ENCODE measurements at regions not wholly inside any gene's neighbourhood (a gene's known extent, or its start where the extent isn't known, plus 50 kb on each side); places are given as distances from the start of the nearest gene placed in this dataset.

DNA sequence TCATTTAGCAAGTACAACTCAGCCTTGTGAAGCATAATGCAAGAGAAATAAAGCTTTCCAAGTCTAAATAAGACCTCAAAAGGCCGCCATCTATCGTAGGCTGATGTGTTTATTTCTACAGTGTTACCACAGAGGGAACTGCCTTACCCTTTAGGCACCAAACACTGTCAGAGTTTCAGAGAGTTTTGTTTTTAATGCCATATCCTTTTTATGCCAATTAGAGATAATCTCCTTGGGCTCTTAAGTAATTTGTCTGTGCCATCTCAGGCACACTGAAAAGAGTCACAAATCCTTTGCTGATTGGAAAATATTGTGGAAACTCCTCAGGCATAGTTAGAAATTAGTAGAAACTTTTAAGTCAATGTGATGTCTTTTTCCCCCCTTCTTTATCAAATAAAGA lies 797.1 kb downstream of the SLC4A3 start:
- 22 to 66% (median 53%) methylated on average over 2 of the region's 2 CpGs for WGBS, 5 donors
- TF ChIP-seq EP300 (IDR thresholded peaks at IDR 0.05), result no peak
- TF ChIP-seq POLR2AphosphoS5 (IDR thresholded peaks at IDR 0.05), result no peak
- TF ChIP-seq POLR2A (IDR thresholded peaks at IDR 0.05), result no peak
- TF ChIP-seq, protein P1, sequence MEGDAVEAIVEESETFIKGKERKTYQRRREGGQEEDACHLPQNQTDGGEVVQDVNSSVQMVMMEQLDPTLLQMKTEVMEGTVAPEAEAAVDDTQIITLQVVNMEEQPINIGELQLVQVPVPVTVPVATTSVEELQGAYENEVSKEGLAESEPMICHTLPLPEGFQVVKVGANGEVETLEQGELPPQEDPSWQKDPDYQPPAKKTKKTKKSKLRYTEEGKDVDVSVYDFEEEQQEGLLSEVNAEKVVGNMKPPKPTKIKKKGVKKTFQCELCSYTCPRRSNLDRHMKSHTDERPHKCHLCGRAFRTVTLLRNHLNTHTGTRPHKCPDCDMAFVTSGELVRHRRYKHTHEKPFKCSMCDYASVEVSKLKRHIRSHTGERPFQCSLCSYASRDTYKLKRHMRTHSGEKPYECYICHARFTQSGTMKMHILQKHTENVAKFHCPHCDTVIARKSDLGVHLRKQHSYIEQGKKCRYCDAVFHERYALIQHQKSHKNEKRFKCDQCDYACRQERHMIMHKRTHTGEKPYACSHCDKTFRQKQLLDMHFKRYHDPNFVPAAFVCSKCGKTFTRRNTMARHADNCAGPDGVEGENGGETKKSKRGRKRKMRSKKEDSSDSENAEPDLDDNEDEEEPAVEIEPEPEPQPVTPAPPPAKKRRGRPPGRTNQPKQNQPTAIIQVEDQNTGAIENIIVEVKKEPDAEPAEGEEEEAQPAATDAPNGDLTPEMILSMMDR (IDR thresholded peaks at IDR 0.05), result no peak

DNA sequence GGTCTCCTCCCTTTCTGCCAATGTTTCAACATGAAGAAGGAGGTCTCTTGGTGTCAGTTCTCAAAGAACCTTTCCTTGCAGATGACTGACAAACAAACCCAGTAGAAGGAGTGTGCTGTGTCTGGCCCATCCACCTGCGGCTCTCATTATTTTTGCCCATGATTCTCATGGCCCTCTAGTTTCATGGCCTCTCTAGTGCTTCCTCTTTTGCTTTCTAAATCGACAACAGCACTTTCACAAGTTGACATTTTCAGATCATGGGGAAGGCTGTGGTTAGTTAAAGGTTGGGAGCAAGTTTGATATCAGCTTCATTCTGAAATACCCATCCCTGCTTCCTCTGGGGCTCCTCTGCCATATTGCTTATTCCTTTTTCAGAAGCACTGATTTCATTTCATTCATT lies 805.2 kb downstream of the SLC4A3 start:
- TF ChIP-seq EP300 (IDR thresholded peaks at IDR 0.05) (no peak), POLR2AphosphoS5 (IDR thresholded peaks at IDR 0.05) (no peak), POLR2A (IDR thresholded peaks at IDR 0.05) (no peak)
- TF ChIP-seq, protein P1 (IDR thresholded peaks at IDR 0.05), result no peak
- no peaks in the 10 kb centered on the region for H3K4me1 ChIP-seq
- 73 to 79% (median 77%) methylated on average over 2 of the region's 2 CpGs for WGBS, 5 donors
- no peak overlapping the region for H3K27ac ChIP-seq
- intact Hi-C loops (cut with DNase I; ENCODE audit: low total_unique reads), result no loop called here
- no peaks in the 10 kb centered on the region for H3K27me3 ChIP-seq
- no peak overlapping the region for H3K4me3 ChIP-seq
- no peaks in the 10 kb centered on the region for H3K9me3 ChIP-seq
- no peak for DNase-seq
- H3K36me3 ChIP-seq, result no peaks in the 10 kb centered on the region

More for the DNA sequence above, 797.1 kb downstream of the SLC4A3 start:
- Histone ChIP-seq H3K4me3 (no peak overlapping the region), H3K4me1 (no peaks in the 10 kb centered on the region), H3K9me3 (peaks cover 0 to 4% (median 0%) of the 10 kb centered on the region in 4 donors), H3K27me3 (no peaks in the 10 kb centered on the region), H3K36me3 (no peaks in the 10 kb centered on the region), H3K27ac (no peak overlapping the region)
- DNase-seq, result no peak
- intact Hi-C loops (cut with DNase I; ENCODE audit: low total_unique reads), result no loop called here

DNA sequence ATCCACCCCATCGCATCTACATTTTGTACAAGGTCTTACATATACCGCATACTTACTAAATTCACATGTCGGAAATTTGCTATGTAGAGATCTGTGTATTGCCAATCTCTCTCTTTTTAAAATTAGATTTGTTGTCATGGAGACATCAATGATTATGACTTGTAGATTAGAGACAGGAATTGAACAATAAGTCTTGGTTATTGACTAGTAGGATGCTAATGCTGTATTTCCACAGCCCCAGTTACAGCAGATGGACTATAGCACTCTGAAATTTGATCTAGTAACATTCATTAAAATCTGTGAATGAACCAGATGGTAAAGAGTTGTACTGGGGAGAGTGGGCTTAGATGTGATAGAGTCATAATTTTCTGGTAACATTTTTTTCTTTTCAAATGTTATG lies 805.7 kb downstream of the SLC4A3 start:
- Histone ChIP-seq H3K9me3 (no peaks in the 10 kb centered on the region), H3K36me3 (no peaks in the 10 kb centered on the region), H3K27me3 (no peaks in the 10 kb centered on the region), H3K4me3 (no peak overlapping the region), H3K4me1 (no peaks in the 10 kb centered on the region), H3K27ac (no peak overlapping the region)
- DNase-seq, result no peak
- WGBS, 5 donors, result 95 to 100% (median 97%) methylated on average over 3 of the region's 3 CpGs
- intact Hi-C loops (cut with DNase I; ENCODE audit: low total_unique reads), result no loop called here
- TF ChIP-seq EP300 (IDR thresholded peaks at IDR 0.05), result no peak
- TF ChIP-seq POLR2A (IDR thresholded peaks at IDR 0.05), result no peak
- TF ChIP-seq, protein P1 (IDR thresholded peaks at IDR 0.05), result no peak
- TF ChIP-seq POLR2AphosphoS5 (IDR thresholded peaks at IDR 0.05), result no peak

DNA sequence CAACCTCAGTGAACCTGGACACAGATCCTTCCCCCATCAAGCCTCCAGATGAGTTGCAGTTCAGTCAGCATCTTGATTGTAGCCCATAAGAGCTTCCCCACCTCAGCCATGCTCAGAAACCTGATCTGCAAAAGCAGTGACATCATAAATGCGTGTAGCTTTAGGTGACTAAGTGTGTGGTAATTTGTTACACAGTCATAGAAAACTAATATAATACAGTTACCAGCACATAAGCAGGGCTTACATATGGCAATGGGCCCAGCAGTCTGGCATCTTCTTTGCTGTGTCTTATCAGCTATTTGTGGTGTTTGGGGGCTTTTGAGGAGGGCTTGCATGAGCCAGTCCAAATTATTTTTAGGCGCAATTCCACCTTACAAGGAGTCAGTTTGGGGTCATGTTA lies 807.0 kb downstream of the SLC4A3 start:
- Histone ChIP-seq H3K27me3 (no peaks in the 10 kb centered on the region), H3K9me3 (no peaks in the 10 kb centered on the region), H3K27ac (no peak overlapping the region), H3K4me3 (no peak overlapping the region), H3K36me3 (no peaks in the 10 kb centered on the region), H3K4me1 (no peaks in the 10 kb centered on the region)
- 83 to 95% (median 87%) methylated on average over 2 of the region's 2 CpGs for WGBS, 5 donors
- TF ChIP-seq POLR2AphosphoS5 (IDR thresholded peaks at IDR 0.05) (no peak), EP300 (IDR thresholded peaks at IDR 0.05) (no peak), POLR2A (IDR thresholded peaks at IDR 0.05) (no peak)
- TF ChIP-seq, protein P1 (IDR thresholded peaks at IDR 0.05), result no peak
- intact Hi-C loops (cut with DNase I; ENCODE audit: low total_unique reads), result no loop called here
- DNase-seq, result no peak
